GM18507 (cell line): ENCODE measurements at regions not wholly inside any gene's neighbourhood (a gene's known extent, or its start where the extent isn't known, plus 50 kb on each side); places are given as distances from the start of the nearest gene placed in this dataset.
"Not testable (repeated sequence)": the region's sequence is repeated elsewhere in the genome, so short reads cannot be mapped to it uniquely, and the experiment has no call there.

Experiments used
- DNase-seq: peaks from one replicate; pipeline ENCODE4 v3.0.0; 2011; ENCODE audit warnings: low read depth; ENCODE audit not compliant: insufficient read length; ENCODE audit errors: extremely low spot score
- FAIRE-seq: peaks from 2 replicates; lab custom pipeline; 2011; peaks lifted over from hg19 to GRCh38; lab: Jason Lieb, UNC

- FAIRE-seq (no peak), DNase-seq (no peak)
Measured at GRCh38 chr6:28655164-28655563, 129.5 kb downstream of the GPX5 start.

DNA sequence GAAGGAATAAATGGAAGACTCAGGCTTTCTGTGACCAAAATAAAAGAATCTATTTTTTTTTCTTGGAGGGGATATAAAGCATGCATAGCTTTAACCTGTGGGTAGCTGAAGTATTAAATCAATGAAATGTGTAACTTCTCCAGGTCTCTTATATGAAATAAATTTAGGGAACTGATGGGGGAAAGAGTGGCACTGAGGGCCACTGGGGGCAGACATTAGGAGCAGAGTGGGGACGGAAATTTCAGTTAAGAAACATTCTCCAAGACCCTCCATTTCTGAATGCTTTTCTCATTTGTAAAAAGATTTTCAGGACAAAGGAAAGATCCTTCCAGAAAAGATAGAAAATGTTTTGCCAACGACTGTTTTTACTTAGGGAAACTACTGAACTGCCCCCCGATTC lies 131.0 kb downstream of the GPX5 start:
- DNase-seq = no peak
- FAIRE-seq = no peak

DNA sequence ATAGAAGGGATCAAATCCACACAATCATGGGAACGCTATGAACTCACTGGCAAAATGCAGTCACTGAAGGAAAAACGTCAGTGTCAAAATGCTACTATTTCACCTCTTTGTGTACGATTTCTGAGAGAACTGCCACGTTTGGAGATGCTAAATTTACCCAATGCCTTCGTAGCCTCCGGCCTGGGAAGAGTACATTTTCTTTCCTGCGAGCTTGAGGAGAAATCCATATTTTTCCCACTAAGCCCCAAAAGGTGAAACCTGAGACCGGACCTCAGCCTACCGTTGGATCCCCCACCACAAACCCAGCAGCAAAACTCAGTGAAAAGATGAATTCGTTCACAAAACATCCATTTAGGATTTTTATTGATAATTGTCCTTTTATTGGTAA lies 131.7 kb downstream of the GPX5 start:
- FAIRE-seq (no peak), DNase-seq (no peak)

DNA sequence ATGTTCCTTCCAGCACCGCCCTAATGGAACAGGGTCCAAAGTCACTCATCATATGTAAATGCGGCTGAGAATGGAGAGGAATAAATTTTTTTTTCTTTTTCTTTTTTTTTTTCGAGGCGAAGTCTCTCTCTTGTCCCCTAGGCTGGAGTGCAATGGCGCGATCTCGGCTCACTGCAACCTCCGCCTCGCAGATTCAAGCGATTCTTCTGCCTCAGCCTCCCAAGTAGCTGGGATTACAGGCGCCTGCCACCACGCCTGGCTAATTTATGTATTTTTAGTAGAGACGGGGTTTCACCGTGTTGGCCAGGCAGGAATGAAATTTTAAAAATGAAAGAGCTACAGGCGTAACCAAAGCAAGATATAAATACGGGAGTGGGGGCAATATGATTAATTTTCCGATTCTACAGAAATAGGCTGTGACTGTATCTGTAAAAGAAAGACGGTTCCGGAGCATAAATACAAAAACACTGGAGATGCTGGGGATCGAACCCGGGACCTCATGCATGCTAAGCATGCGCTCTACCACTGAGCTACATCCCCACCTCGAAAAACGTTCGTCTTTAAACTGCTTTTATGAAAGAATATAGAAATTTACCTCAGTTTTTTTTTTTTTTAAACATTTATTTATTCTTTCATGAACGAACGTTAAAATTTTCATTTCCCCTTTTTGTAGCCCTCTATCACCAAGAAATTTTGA lies 132.2 kb downstream of the GPX5 start:
- no peak for DNase-seq
- no peak for FAIRE-seq

DNA sequence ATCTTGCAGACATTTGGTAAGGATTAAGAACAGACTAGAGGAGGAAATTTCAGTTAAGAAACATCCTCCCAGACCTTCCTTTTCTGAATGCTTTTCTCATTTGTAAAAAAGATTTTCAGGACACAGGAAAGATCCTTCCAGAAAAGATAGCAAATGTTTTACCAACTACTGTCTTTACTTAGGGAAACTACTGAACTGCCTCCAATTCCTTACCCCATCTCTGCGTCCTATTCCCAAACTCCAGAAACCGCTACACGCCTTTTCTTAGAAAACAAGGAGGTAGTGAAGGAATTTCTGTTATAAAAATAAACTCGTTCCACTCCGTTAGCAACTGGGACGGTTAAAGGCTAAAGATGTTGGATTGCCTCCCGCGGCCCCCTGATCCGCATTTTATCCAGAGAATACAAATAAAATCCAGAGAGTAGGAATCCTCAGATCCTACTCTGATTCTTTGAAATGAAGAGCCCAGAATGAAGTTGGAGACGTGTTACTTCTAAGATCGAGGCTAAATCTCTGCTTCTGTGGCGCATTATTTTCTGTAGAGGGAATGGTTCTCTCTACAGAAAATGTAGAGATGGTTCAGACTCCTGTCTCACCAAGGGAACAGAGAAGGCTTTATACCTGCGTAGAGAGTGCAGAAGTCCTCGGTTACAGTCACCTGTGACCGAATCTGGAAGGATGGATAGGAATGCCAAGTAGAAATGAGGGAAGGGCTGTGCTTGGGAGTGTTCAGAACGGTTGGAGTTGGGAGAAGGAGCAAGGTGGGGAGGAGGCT lies 133.0 kb downstream of the GPX5 start:
- no peak for FAIRE-seq
- DNase-seq = no peak

GRCh38 chr6:28659250-28659566 lies 133.5 kb downstream of the GPX5 start:
- no peak for DNase-seq

DNA sequence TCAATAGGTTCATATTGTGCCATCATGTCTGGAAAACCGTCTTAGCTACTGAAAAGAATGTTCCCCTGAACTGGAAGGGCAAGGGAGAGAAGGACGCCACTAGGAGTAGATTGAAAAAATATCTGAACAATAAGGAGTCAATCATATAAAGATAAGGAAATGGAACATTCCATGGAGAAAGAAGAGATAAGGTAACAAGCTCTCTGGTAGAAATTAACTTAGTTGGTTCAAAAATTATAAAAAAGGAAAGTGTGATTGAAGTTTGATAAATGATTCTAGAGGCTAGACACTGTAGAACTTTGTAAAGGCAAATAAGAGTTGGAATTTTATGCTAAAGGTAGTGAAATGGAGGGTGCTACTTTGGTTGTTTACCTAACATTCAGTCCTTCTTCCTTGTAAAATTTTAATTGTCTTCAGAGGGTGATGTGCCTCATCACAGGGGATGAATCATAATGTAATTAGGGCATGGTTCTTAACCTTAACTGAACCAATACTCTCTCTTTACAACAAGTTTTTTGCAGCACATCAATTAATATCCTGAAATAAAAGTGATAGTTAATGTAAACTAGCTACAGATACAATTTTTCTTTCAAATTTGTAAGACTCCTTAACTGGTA lies 135.5 kb downstream of the GPX5 start:
- no peak for FAIRE-seq
- DNase-seq = no peak

More at GRCh38 chr6:28659250-28659566, 133.5 kb downstream of the GPX5 start:
- FAIRE-seq = no peak

- no peak for FAIRE-seq
- DNase-seq = no peak
Measured at GRCh38 chr6:28664870-28665396, 139.3 kb downstream of the GPX5 start.

- no peak for DNase-seq
- no peak for FAIRE-seq
Measured at GRCh38 chr6:28673417-28673786, 147.7 kb downstream of the GPX5 start.

DNA sequence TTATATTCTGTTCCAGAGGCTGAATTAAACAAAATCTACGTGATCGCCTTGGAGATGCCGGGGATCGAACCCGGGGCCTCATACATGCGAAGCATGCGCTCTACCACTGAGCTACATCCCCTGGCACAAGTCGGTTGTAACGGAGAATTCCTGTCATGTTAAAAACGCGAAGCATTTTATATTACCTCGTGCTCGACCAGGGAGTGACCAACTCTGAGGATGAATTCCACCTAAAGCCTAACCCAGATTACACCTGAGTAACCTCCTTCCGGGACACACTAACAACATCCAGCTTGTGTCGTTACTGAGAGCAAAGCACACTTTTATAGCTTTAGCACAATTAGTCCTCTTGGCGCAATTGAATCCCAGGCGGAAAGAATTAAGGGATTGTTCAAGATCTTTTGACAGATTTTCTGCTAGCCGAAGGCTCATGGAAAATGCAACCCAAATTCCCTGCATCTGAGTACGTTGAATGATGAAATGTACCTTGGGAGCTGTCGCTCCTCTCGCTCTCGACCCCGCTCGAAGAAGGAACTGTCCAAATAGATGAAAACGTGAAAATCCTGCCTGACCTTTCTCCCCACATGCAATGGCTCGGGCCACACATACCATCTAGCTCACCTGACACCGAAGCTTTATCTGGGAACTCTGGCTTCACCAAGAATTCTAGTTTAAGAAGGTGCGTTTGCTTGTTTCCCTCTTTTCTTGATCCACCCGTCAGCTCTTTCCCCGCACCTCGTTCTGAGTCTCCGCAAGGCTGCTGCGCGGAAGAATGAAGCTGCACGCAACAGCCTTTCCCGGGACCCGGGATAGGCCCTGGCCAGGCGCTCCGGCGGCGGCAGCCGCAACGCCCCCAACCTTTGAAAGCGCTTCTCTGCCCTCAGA lies 148.3 kb downstream of the GPX5 start:
- DNase-seq = peak; percentile 12
- FAIRE-seq = peak; percentile 56

DNA sequence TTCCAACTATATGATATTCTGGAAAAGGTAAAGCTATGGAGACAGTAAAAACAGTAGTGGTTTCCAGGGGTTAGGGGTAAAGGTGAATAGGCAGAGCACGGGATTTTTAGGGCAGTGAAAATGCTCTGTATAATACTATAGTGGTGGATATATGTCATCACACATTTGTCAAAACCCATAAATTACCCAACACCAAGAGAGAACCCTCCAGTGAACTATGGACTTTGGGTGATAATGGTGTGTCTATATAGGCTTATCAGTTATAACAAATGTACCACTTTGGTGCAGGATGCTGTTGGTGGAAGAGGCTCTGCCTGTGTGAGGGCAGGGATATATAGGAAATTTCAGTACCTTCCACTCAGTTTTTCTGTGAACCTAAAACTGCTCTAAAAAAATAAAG lies 149.9 kb downstream of the GPX5 start:
- no peak for FAIRE-seq

DNA sequence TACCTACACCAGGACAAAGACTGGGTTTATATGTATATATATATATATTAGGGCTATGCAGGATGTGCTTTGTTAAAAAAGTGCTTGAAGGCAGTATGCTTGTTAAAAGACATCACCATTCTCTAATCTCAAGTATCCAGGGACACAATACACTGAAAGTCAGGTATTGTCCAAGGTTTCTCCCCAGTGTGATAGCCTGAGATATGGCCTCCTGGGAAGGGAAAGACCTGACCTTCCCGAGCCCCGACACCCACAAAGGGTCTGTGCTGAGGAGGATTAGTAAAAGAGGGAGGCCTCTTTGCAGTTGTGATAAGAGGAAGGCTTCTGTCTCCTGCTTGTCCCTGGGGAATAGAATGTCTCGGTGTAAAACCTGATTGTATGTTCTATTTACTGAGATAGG lies 156.9 kb downstream of the GPX5 start:
- DNase-seq (no peak), FAIRE-seq (no peak)

More for the DNA sequence above, 149.9 kb downstream of the GPX5 start:
- DNase-seq = no peak

- FAIRE-seq, DNase-seq: not testable (repeated sequence)
Measured at GRCh38 chr6:28682956-28683685, 157.4 kb downstream of the GPX5 start.

- DNase-seq (no peak), FAIRE-seq (peak; percentile 75)
Measured at GRCh38 chr6:28683945-28684538, 158.4 kb downstream of the GPX5 start.

GRCh38 chr6:28685960-28686359 lies 160.3 kb downstream of the GPX5 start:
- not testable (repeated sequence) for DNase-seq, FAIRE-seq

GRCh38 chr6:28686446-28687027 lies 160.9 kb downstream of the GPX5 start:
- peak; percentile 65 for FAIRE-seq
- not testable (repeated sequence) for DNase-seq

DNA sequence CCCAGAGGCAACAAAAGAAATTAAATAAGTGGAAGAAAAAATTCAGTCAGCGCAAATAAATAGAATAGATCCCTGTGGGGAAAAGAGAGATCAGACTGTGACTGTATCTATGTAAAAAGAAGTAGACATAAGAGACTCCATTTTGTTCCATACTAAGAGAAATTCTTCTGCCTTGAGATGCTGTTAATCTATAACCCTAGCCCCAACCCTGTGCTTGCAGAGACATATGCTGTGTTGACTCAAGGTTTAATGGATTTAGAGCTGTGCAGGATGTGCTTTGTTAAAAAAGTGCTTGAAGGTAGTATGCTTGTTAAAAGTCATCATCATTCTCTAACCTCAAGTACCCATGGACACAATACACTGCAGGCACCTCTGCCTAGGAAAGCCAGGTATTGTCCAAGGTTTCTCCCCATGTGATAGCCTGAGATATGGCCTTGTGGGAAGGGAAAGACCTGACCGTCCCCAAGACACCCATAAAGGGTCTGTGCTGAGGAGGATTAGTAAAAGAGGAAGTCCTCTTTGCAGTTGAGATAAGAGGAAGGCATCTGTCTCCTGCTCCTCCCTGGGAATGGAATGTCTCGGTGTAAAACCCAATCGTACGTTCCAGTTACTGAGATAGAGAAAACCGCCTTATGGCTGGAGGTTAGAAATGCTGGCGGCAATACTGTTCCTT lies 161.8 kb downstream of the GPX5 start:
- FAIRE-seq, DNase-seq: not testable (repeated sequence)

- not testable (repeated sequence) for DNase-seq, FAIRE-seq
Measured at GRCh38 chr6:28691991-28692390, 166.3 kb downstream of the GPX5 start.
